Retina (tissue), 1 donor: ENCODE measurements at regions not wholly inside any gene's neighbourhood (a gene's known extent, or its start where the extent isn't known, plus 50 kb on each side); places are given as distances from the start of the nearest gene placed in this dataset.
"Not testable (repeated sequence)": the region's sequence is repeated elsewhere in the genome, so short reads cannot be mapped to it uniquely, and the experiment has no call there.

ENCODE experiments used
- DNase-seq: peaks from one replicate; pipeline ENCODE4 v3.0.0-alpha.2; 2016

GRCh38 chr3:84680700-84681099 lies 278.1 kb upstream of the CADM2 start:
- DNase-seq = no peak

GRCh38 chr3:84683493-84683892 lies 275.3 kb upstream of the CADM2 start:
- DNase-seq = no peak

DNA sequence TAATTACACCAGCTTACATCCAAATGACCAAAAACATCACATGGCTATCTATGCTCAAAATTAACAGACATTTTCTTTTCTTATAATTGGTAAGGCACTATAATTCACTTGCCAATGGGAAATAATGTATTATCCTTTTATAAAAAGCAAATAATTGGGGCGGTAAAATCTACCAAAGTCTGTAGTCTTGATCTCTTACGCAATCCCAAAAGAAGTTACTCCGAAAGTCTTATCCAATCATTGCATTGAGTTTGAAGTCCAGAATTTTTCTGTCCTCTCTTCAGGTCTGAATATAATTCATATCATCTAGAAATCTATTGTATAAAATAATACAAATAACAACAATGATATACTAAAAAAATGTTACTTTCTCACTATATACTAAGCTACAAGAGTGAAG lies 273.3 kb upstream of the CADM2 start:
- no peak for DNase-seq

- DNase-seq = no peak
These were observed 266.5 kb upstream of the CADM2 start for GRCh38 chr3:84692261-84692660.

DNA sequence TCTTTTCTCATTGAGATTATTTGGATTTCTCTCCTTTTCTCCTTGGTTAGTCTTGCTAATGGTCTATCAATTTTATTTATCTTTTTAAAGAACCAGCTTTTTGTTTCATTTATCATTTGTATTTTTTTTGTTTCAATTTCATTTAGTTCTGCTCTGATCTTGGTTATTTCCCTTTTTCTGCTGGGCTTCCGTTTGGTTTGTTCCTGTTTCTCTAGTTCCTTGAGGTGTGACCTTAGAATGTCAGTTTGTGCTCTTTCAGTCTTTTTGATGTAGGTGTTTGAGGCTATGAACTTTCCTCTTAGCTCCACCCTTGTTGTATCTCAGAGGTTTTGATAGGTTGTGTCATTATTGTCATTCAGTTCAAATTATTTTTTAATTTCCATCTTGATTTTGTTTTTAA lies 248.5 kb upstream of the CADM2 start:
- DNase-seq = not testable (repeated sequence)

- DNase-seq = no peak
These were observed 240.9 kb upstream of the CADM2 start for GRCh38 chr3:84717894-84718293.

- no peak for DNase-seq
These were observed 233.9 kb upstream of the CADM2 start for GRCh38 chr3:84724877-84725276.

DNA sequence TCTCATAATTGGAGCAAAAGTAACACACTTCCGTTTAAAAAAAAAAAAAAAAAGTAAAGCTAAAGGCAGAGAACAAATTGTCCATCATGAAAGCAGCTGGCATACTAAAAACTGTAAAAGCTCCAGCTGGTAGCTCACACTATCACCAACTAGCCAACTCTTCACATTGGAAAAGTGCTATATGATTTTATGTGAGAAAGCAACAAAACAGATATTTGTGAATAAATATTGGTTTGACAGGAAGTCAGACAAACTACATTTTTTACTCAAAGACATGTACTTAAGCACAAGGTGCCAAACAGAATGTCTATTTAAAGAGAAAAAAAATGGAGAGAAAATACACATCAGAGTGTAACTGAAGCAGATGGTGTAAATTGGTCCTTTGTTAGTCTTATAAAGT lies 231.2 kb upstream of the CADM2 start:
- no peak for DNase-seq

DNA sequence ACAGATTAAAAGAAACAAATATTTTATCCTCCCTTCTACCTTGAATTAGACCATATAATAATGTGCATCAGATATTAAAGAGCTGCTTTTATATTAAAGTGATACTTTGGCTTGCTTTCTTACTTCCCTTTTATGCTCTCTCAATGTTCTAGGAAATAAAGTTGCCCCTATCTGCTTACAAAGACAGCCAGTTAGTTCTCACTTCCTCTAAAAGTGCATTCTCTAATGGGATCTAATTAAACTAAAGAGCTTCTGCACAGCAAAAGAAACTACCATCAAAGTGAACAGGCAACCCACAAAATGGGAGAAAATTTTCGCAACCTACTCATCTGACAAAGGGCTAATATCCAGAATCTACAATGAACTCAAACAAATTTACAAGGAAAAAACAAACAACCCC lies 224.1 kb upstream of the CADM2 start:
- not testable (repeated sequence) for DNase-seq

DNA sequence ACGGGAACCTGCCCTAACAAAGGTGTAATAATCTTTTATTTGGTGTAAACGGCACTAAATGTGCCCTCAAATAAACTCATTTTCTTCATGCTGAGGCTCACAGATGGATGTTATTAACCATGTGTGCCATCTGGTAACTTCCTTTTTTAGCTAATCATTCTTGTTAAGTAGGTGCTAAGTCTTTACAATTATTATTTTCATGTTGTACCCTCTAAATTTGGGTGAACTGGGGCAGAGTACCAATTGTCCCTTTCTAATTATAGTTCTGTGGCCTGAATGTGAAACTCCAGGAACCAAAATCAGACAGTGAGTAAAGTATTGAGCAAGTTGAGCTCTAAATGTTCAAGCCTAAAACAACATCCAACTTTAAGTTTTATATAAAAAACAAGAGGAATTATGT lies 220.7 kb upstream of the CADM2 start:
- DNase-seq = no peak

- no peak for DNase-seq
These were observed 215.8 kb upstream of the CADM2 start for GRCh38 chr3:84742915-84743425.

DNA sequence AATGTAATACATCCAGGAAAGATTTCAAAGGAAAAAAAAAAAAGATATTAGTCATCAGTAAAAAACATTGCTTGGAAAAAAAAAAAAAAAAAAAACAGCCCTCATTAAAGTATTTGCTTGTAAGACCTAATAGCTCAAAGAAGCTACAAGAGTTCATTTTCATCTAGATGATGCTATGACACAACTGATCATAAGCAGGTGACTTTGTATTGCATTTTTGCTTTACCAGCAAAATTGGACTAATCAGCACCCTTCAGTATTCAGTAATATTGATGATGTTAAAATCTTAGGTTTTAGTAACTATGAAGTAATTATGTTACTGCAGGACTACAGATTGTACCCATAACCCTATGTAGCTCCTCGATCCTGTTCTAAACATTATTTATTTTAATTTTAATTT lies 214.7 kb upstream of the CADM2 start:
- no peak for DNase-seq

DNA sequence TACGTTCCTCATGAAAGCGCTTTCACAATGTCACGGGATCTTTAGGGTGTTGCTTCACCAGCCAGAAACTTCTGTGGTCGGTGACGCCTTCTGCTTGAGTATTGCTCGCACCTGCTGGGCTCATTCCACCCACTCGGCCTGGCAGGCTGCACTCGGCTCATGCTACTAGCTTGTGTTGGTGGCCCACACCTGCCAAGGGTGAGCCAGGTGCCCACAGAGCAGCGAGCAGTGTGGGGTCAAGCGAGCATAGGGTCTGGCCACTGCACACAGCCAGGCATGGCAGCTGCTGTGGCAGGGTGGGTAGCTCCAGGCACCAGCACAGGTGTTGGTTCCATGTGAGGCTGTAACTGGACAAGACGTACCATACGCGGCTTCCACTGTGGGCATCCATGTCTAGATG lies 202.9 kb upstream of the CADM2 start:
- no peak for DNase-seq

DNA sequence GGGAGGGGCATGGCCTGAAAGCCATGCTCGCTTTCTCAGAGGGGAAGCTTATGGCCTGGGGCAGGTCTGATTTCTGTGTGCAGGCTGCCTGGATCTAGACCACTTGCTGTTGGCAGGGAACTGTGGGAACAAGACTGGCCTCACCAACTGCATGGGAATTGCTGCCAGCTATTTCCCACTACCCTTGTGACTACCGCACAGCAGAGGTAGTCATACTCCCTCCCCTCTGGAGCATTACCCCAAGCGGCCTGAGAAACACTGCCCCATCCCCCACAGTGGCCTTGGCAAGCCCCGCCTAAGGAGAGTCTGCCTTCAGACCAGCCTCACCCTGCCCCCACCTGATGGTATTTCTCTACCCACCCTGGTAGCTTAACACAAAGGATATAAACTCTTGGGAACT lies 199.4 kb upstream of the CADM2 start:
- DNase-seq = no peak

DNA sequence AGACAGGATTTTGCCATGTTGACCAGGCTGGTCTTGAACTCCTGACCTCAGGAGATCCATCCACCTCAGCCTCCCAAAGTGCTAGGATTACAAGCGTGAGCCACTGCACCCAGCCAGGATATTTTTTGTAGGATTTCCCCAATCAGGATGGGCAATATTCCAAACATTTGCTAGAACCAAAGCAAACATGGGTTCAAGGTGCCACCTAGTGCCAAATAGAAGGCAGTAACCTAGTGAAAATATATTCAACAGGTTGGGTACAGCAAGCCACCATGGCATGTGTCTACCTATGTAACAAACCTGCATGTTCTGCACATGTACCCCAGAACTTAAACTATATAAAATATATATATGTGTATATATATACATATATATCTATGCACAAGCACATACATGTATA lies 185.9 kb upstream of the CADM2 start:
- no peak for DNase-seq

DNA sequence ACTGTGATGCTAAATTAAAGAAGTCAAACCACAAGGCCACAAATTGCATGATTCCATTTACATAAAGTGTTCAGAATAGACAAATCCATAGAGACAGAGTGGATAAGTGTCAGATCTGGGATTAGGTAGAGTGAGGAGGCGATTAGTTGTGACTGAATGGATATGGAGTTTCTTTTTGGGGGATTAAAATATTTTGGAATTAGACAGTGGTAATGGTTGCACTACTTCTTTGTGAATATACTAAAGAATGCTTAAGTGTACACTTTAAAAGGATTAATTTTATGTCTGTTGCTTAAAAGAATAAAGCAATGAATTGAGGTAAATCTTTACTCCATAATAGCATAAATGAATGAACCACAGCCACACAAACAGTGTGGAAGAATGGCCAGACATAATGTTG lies 175.5 kb upstream of the CADM2 start:
- DNase-seq = no peak

GRCh38 chr3:84789961-84790360 lies 168.8 kb upstream of the CADM2 start:
- DNase-seq = no peak

- no peak for DNase-seq
These were observed 151.8 kb upstream of the CADM2 start for GRCh38 chr3:84806958-84807357.

DNA sequence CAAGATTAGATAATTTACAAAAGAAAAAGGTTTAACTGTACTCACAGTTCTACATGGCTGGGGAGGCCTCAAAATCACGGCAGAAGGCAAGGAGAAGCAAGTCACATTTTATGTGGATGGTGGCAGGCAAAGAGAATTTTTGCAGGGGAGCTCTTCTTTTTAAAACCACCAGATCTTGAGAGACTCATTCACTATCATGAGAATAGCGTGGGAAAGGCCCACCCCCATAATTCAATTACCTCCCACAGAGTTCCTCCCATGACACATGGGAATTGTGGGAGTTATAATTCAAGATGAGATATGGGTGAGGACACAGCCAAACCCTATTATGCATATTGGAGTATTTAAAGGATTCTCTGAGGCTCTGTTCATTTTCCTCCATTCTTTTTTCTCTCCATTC lies 138.7 kb upstream of the CADM2 start:
- no peak for DNase-seq

DNA sequence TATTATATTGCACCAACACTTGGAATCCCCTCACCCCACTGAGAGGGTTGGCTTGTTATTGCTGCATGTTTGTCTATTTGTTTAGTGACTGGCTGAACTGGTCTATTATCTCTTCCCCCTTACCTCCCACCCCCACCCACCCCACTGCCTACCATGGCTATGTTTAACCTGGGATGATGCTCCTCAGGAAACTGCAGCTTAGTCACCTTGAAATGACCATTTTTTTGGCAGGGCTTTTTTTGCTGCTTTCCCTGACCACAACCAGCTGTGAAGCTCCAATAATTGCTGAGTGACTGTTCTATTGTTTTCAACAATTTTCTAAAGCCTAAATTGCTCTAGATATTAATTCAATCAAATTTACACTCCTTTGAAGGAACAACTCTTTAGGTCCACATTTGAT lies 137.9 kb upstream of the CADM2 start:
- DNase-seq = no peak

DNA sequence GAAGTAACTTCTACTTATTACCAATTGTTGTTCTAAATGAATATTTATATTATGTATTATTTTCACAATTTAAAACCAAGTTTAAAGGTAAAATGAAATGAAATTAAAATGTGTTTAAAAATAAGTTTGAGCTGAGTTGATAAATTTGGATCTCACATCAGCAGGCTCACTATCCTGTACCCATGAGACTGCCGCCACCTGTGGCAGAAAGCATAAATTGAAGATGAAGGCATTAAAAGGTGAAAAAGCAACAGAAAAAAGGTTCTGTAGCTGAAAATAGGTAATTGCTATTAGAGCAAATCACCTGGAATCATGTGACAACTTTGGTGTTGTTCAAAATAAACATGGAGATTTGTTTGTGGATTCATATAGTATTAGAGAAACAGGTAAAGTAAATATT lies 133.0 kb upstream of the CADM2 start:
- no peak for DNase-seq

DNA sequence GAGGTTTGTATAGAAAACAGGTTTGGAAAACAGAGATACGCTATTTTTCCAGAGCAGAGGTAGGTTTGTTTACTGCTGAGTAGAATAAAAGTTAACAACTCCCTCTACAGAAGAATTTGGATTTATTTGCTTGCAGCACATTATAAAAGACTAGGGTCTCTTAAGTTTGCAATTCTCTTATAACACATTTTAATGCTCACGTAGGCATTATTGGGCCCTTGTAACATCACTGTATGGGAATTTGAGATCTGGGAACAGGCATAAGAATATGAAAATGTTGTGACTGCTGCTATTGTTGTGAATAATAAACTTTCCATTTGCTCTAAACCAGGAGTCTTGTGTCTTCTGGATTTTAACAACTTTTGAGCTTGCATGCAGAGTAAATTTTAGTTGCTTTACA lies 128.3 kb upstream of the CADM2 start:
- DNase-seq = no peak

DNA sequence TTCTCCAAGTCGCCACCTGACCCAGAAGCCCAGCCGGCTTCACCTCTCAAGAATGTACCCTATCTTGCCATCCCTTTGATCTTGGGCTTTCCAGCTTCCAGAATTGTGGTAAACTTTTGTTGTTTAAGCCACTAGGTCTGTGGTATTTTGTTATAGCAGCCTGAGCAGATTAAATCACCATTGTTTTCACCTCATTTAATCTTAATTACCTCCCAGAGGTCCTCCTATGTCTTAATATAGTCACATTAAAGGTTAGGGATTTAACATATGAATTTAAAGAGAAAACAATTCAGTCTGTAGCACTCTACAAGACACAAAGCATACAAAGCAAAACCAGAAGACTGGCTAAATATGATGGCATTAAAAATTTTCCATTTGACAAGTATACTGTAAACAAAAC lies 123.4 kb upstream of the CADM2 start:
- DNase-seq = no peak

GRCh38 chr3:84836961-84837360 lies 121.8 kb upstream of the CADM2 start:
- no peak for DNase-seq

GRCh38 chr3:84877092-84877491 lies 81.7 kb upstream of the CADM2 start:
- no peak for DNase-seq

GRCh38 chr3:84881288-84881687 lies 77.5 kb upstream of the CADM2 start:
- no peak for DNase-seq
